22Rv1 (cell line): ENCODE measurements at regions not wholly inside any gene's neighbourhood (a gene's known extent, or its start where the extent isn't known, plus 50 kb on each side); places are given as distances from the start of the nearest gene placed in this dataset.

ENCODE experiments used
- H3K27ac ChIP-seq: fragments of 450-650 bp; 2 replicates; pipeline ENCODE4 v1.5.1; 2017
- CTCF ChIP-seq: fragments of 450-650 bp; IDR thresholded peaks from 2 replicates; pipeline ENCODE4 v1.5.1; 2017; ENCODE audit warnings: mild to moderate bottlenecking
- ZFX ChIP-seq: fragments of 450-650 bp; IDR thresholded peaks from 2 replicates; pipeline ENCODE4 v1.6.1; 2017; ENCODE audit warnings: antibody characterized with exemption, borderline replicate concordance

DNA sequence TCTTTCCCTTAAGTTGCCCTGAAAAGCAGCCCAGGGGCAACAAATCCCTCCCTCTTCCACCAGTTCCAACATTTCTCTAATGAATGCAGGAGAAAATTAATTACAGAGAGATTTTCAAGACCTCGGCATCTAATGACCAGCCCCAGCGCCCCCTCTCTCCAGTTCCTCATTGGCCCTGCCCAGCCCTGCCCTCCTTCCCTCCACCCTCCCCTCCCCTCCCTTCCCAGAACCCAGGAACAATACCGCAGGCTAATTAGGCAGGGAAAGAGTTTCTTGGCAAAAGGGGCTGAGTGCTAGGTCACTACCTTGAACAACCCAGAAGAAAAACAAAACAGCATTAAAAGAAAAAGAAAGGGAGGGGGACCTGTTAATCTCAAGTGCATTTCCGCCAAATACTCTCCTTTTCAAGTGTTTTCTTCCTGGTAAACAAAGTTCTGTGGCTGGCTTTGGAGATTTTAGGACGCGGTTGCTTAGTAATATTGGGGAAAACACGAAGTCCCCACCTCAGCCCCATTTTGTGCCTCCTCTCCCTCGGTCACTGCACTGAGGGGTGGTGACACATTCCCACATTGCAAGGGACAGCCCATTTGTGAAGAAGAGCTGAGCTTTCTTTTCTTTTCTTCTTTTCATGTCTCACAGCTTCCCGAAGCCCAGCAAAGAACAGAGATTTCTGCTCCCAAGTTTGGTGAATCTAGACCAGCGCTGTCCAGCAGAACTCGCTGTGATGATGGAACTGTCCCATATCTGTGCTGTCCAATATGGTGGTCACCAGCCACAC is 215.4 kb downstream of the SOX9 start:
- TF ChIP-seq CTCF (no peak), ZFX (no peak)

GRCh38 chr17:72336804-72337070 is 215.9 kb downstream of the SOX9 start:
- no peak overlapping the region for H3K27ac ChIP-seq
- TF ChIP-seq CTCF: no peak
- no peak for TF ChIP-seq ZFX

More for the DNA sequence above, 215.4 kb downstream of the SOX9 start:
- H3K27ac ChIP-seq: no peak overlapping the region

- TF ChIP-seq CTCF (no peak), ZFX (no peak)
Observed at GRCh38 chr17:72338304-72338703, 217.5 kb downstream of the SOX9 start.

DNA sequence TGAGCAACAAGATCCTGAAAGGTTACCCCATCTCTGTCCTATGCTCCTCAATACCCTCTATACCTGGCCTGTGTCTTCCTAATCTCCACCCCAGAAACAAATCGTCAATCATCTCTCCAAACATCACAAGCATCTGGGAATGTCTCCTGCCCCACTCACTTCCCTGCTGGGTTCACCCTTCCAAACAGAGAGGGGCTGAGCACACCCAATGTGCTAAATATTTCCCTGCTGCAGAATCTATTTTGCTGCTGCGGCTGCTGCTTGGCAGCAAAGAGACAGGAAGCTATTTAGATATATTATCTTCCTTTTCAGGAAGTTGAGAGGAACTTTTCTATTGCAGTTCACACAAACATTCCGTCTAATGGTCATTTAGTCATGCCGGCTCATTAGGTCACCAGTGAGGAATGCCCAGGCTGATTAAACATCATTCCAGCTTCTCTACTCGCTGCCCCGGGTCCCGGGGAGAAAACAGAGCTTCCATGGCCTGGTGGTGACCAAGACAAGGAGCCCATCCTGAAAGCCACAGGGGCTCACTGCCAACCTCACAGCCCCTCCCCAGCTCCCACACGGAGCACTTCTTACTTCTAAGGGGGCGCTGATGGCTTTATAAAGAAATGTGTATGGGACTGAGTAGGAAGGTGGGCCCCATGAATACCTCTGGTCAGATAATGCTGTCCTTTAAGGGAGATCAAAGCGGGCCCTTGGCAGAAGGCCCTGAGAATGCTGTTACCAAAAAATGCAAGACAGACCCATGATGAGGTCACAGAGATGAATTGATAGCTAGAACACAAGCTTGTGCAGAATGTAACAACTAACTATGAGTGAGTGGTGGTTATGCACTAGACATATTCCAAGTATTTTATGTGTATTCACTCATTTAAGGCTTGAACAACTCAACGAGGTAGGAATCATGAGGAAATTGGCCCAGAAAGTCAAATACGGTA is 218.3 kb downstream of the SOX9 start:
- H3K27ac ChIP-seq: no peak overlapping the region
- TF ChIP-seq ZFX: no peak
- no peak for TF ChIP-seq CTCF

More at GRCh38 chr17:72338304-72338703, 217.5 kb downstream of the SOX9 start:
- H3K27ac ChIP-seq: no peak overlapping the region

DNA sequence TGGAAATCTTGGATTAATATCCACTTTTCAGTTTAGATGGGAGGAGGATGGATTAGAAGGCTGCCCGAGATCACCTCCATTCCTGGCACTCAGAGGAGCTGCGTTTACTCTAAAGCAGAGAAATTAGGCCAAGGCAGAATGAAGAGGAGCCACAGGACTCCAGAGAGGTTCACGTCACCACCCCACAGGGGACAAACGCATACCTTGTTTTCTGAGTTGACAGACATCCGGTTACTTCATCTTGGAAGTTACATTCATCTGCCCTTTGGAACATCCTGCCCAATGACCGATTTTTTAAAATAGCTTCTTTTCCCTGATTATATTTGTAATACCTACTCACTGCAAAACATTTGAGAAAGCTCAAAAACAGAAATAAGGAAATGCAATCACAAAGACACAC is 220.0 kb downstream of the SOX9 start:
- TF ChIP-seq CTCF: no peak
- no peak for TF ChIP-seq ZFX
- H3K27ac ChIP-seq: no peak overlapping the region

DNA sequence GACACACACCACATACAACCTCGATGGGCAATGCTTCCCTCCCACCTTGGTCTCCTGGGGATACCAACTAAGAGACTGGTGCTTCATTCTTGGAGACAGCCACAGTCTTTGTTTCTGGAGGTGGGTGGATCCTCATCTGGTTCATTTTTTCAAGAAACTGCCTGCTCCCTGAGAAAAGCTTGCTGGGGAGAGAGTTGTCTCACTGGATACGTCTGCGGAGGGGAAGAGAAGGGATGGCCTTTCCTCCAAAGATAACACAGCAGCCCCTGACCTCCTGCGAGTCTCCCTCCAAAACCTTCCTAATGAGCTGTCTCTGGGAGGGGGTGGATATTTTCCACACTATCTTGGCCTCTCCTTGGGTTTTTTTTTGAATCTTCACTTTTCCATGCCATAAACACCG is 221.2 kb downstream of the SOX9 start:
- H3K27ac ChIP-seq: no peak overlapping the region

More for the DNA sequence above, 221.2 kb downstream of the SOX9 start:
- no peak for TF ChIP-seq CTCF
- no peak for TF ChIP-seq ZFX
